Fibroblast of mammary gland (primary cell): ENCODE measurements at regions not wholly inside any gene's neighbourhood (a gene's known extent, or its start where the extent isn't known, plus 50 kb on each side); places are given as distances from the start of the nearest gene placed in this dataset.

Experiments used
- DNase-seq: peaks from one replicate; pipeline ENCODE4 v3.0.0-alpha.2; 2010; ENCODE audit warnings: low read depth
- H3K4me3 ChIP-seq: 2 replicates; pipeline ENCODE4 v1.5.1; 2011; ENCODE audit warnings: low read depth, mild to moderate bottlenecking, low read length, moderate library complexity; ENCODE audit not compliant: control insufficient read depth
- TF ChIP-seq, protein P1 (sequence below): conservative IDR thresholded peaks from 2 replicates; pipeline ENCODE4 v1.5.1; 2011; ENCODE audit warnings: low read depth, low read length, inconsistent platforms; ENCODE audit not compliant: control insufficient read depth, insufficient read depth

GRCh38 chr1:53384796-53385195 is 56.9 kb upstream of the LRP8 start:
- TF ChIP-seq, protein P1, sequence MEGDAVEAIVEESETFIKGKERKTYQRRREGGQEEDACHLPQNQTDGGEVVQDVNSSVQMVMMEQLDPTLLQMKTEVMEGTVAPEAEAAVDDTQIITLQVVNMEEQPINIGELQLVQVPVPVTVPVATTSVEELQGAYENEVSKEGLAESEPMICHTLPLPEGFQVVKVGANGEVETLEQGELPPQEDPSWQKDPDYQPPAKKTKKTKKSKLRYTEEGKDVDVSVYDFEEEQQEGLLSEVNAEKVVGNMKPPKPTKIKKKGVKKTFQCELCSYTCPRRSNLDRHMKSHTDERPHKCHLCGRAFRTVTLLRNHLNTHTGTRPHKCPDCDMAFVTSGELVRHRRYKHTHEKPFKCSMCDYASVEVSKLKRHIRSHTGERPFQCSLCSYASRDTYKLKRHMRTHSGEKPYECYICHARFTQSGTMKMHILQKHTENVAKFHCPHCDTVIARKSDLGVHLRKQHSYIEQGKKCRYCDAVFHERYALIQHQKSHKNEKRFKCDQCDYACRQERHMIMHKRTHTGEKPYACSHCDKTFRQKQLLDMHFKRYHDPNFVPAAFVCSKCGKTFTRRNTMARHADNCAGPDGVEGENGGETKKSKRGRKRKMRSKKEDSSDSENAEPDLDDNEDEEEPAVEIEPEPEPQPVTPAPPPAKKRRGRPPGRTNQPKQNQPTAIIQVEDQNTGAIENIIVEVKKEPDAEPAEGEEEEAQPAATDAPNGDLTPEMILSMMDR, result no peak
- no peak for DNase-seq
- no peak overlapping the region for H3K4me3 ChIP-seq

DNA sequence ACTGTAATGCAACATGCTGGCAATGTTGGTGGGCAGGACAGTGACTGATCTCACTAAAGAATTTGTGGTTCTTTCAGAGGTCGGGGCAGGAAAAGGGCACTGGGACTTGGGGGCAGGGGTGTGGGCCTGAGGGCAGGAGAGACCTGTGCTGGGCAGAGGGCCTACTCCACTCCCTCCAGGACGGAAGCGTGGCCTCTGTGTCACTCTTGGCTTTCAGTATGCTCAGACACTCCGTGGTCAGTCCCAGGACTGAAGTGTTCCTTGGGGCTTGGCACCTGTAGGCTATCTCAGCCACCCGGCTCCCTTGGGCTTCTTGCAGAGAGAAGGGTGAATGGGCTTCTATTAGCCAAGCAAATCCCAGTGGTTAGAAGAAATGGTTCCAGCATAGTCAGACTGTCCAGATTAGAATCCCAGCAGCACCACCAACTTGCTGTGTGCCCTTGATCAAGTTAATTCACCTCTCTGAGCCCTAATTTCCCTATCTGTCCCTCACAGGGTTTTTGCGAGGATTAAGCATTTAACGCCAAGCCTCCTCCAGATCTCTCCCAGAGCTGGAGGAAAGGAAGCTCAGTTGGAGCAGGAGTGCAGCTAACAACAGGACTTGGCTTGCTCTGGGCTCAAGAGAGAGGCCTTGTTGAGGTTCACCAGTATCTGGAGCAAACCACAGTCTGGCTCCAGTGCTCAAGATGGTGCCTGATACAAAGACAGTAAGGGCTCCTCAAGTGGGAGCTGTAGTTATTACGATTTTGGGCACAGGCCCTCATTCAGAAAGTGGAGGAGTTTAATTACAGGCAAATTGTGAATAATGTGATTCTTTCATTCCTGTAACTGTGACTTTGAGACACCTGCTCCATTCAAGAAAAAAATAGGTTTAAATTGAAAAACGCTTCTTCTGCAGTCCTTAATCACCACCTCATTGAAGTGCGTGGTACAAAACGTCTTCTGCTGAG is 57.7 kb upstream of the LRP8 start:
- TF ChIP-seq, protein P1, result no peak
- H3K4me3 ChIP-seq, result no peak overlapping the region
- no peak for DNase-seq

- DNase-seq, result no peak
- H3K4me3 ChIP-seq, result no peak overlapping the region
- TF ChIP-seq, protein P1, result no peak
Observed at GRCh38 chr1:53388963-53389362, 61.1 kb upstream of the LRP8 start.

DNA sequence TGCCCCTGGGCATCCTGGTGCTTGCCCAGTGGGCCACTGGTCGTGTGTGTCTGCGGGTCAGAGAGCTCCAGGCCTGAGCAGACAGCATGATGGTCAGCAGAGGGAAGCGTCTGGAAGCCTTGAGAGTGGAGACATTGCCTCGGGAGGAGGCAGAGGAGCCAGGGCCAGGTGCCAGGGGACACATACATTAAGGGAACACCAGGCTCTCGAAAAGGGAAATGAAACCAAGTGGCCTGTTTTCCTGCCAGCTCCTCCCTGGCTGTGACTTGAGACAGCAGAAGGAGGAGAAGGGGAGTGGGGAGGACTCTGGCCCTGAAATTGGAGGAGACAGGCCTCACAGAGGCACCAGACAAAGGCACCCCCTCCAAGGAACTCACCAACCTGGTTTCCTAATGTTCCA is 62.4 kb upstream of the LRP8 start:
- H3K4me3 ChIP-seq, result no peak overlapping the region
- DNase-seq, result no peak
- TF ChIP-seq, protein P1, result no peak

DNA sequence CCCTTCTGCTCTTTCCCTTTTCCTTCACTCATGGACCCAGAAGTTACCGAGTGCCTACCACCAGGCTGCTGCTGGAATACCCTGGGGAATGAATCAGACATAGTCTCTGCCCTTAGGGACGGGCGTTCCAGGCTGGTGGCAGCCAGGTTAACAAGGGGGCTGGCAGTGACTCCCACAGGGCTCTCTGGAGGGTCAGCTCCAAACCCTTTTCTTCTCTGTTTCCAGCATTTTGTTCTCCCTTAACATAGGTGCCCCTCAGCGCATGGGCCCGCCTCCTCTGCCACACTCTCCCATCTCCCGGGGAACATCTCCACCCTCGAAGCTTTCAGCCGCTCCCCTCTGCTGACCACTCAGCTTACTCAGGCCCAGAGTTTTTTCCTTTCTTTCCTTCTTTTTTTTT is 62.9 kb upstream of the LRP8 start:
- no peak overlapping the region for H3K4me3 ChIP-seq
- TF ChIP-seq, protein P1, result no peak
- DNase-seq, result no peak

DNA sequence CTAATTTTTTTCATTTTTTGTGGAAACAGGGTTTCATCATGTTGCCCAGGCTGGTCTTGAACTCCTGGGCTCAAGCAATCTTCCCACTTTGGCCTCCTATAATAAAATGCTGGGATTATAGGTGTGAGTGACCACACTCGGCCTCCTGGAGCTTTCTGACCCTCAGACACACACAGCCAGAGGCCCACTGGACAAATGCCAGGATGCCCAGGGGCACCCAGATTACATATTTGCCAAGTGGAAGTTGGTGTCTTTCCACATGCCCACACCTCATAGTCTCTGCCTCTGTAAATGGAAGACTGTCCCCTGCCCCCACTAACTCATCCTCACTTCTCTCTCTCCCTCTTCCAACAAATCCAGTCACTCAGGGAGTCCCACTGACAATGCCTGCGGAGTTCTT is 63.4 kb upstream of the LRP8 start:
- TF ChIP-seq, protein P1, result no peak

More for the DNA sequence above, 63.4 kb upstream of the LRP8 start:
- no peak for DNase-seq
- no peak overlapping the region for H3K4me3 ChIP-seq
